ENCODE measurements at regions not wholly inside any gene's neighbourhood (a gene's known extent, or its start where the extent isn't known, plus 50 kb on each side); places are given as distances from the start of the nearest gene placed in this dataset.

DNA sequence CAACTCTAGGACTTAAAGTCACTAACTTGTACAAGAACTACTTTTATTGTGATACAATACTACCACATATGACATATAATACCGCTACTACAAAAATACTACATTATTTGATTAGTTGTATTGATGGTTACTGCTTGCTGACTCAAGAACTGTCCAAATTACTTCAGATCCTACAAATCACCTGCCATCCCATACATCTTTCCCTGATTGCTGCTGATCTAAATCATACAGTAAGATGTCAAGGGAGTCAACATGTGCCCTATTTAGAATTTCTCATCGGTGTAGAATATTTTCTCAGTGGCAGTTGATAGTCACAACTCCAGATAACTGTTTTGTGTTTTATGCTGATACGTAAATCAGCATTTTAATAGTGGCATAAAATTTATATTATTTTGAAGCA lies 161.0 kb upstream of the DSEL start:
- TF ChIP-seq, protein P1, sequence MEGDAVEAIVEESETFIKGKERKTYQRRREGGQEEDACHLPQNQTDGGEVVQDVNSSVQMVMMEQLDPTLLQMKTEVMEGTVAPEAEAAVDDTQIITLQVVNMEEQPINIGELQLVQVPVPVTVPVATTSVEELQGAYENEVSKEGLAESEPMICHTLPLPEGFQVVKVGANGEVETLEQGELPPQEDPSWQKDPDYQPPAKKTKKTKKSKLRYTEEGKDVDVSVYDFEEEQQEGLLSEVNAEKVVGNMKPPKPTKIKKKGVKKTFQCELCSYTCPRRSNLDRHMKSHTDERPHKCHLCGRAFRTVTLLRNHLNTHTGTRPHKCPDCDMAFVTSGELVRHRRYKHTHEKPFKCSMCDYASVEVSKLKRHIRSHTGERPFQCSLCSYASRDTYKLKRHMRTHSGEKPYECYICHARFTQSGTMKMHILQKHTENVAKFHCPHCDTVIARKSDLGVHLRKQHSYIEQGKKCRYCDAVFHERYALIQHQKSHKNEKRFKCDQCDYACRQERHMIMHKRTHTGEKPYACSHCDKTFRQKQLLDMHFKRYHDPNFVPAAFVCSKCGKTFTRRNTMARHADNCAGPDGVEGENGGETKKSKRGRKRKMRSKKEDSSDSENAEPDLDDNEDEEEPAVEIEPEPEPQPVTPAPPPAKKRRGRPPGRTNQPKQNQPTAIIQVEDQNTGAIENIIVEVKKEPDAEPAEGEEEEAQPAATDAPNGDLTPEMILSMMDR (conservative IDR thresholded peaks at IDR 0.05 in 1 of 2, IDR thresholded peaks at IDR 0.05 in 1 of 2; ENCODE audit: extremely low read depth in 1 of 2, insufficient read depth in 1 of 2, low read depth in 1 of 2, low read length in 2 of 2), result no peak
- TF ChIP-seq EZH2 (IDR thresholded peaks at IDR 0.05; ENCODE audit: borderline replicate concordance, low read length), result no peak

Measured in mammary epithelial cell (primary cell).